Spinal cord (tissue), 10 donors: ENCODE measurements at regions not wholly inside any gene's neighbourhood (a gene's known extent, or its start where the extent isn't known, plus 50 kb on each side); places are given as distances from the start of the nearest gene placed in this dataset. TPM values are rescaled to one million over a fixed set of nuclear protein-coding genes. Genes with fewer than 3 reads are reported as not detected.

Source experiments
- DNase-seq, 6 donors: peaks; one replicate each; pipeline versions ENCODE4 v3.0.0 to v3.0.0-alpha.2; 2013 to 2015; ENCODE audit warnings: low spot score in 6 of 6, low read depth in 4 of 6
- H3K27ac ChIP-seq: one replicate; pipeline ENCODE4 v1.5.1; 2013; ENCODE audit warnings: low read depth, low read length, control low read depth
- H3K27me3 ChIP-seq: one replicate; pipeline ENCODE4 v1.6.1; 2013; ENCODE audit warnings: low read length; ENCODE audit not compliant: control insufficient read depth, insufficient read depth
- H3K36me3 ChIP-seq: one replicate; pipeline ENCODE4 v1.6.1; 2013; ENCODE audit warnings: low read length; ENCODE audit not compliant: control insufficient read depth, insufficient read depth
- H3K4me1 ChIP-seq: one replicate; pipeline ENCODE4 v1.6.1; 2013; ENCODE audit warnings: low read length; ENCODE audit not compliant: control insufficient read depth, insufficient read depth
- H3K4me3 ChIP-seq: one replicate; pipeline ENCODE4 v1.5.1; 2013; ENCODE audit warnings: low read depth, low read length, control low read depth
- H3K9me3 ChIP-seq: one replicate; pipeline ENCODE4 v1.6.1; 2013; ENCODE audit warnings: low read length; ENCODE audit not compliant: control insufficient read depth, insufficient read depth
- WGBS: methylation state at CpG from one replicate; pipeline ENCODE4 v1.1.5; 2013; ENCODE audit warnings: missing lambda C conversion rate; ENCODE audit not compliant: insufficient coverage; 5-methylcytosine and 5-hydroxymethylcytosine counted together
- small RNA-seq: library from RNA; depleted of rRNA; stranded (forward); fragments of <200 nt; gene quantifications from one replicate; pipeline ENCODE3, GENCODE V24; 2014; ENCODE audit warnings: low replicate concordance
- donor health status: healthy.

- Histone ChIP-seq H3K9me3 (no peaks in the 10 kb centered on the region), H3K27ac (no peak overlapping the region), H3K27me3 (no peaks in the 10 kb centered on the region), H3K4me1 (no peaks in the 10 kb centered on the region), H3K36me3 (no peaks in the 10 kb centered on the region), H3K4me3 (no peak overlapping the region)
- WGBS, result 95% methylated on average over 4 of the region's 7 CpGs
- DNase-seq, result no peak
These were observed 83.2 kb upstream of the PBX1 start for GRCh38 chr1:164475834-164476233.

GRCh38 chr1:164477343-164477742 is 81.6 kb upstream of the PBX1 start:
- DNase-seq, result no peak
- no CpG with 5 or more reads among the region's 4 CpGs for WGBS

GRCh38 chr1:164479242-164479641 is 79.7 kb upstream of the PBX1 start:
- no peak for DNase-seq
- no peaks in the 10 kb centered on the region for H3K36me3 ChIP-seq
- H3K4me3 ChIP-seq, result no peak overlapping the region
- no peaks in the 10 kb centered on the region for H3K4me1 ChIP-seq
- H3K27ac ChIP-seq, result no peak overlapping the region
- WGBS, result no CpG with 5 or more reads among the region's 1 CpG
- H3K9me3 ChIP-seq, result no peaks in the 10 kb centered on the region
- H3K27me3 ChIP-seq, result no peaks in the 10 kb centered on the region

More at GRCh38 chr1:164477343-164477742, 81.6 kb upstream of the PBX1 start:
- H3K9me3 ChIP-seq, result no peaks in the 10 kb centered on the region
- H3K4me3 ChIP-seq, result no peak overlapping the region
- H3K27ac ChIP-seq, result no peak overlapping the region
- H3K27me3 ChIP-seq, result no peaks in the 10 kb centered on the region
- H3K4me1 ChIP-seq, result no peaks in the 10 kb centered on the region
- no peaks in the 10 kb centered on the region for H3K36me3 ChIP-seq

GRCh38 chr1:164480285-164480907 is 78.6 kb upstream of the PBX1 start:
- DNase-seq, result no peak
- 100% methylated on average over 1 of the region's 1 CpG for WGBS
- Histone ChIP-seq H3K9me3 (no peaks in the 10 kb centered on the region), H3K4me1 (peaks cover 5% of the 10 kb centered on the region), H3K36me3 (no peaks in the 10 kb centered on the region), H3K27me3 (no peaks in the 10 kb centered on the region), H3K27ac (no peak overlapping the region), H3K4me3 (no peak overlapping the region)

GRCh38 chr1:164495905-164496304 is 63.1 kb upstream of the PBX1 start:
- no peaks in the 10 kb centered on the region for H3K9me3 ChIP-seq
- H3K27me3 ChIP-seq, result no peaks in the 10 kb centered on the region
- no peak overlapping the region for H3K4me3 ChIP-seq
- peak in 1 of 6 donors; percentile 54 for DNase-seq
- no peak overlapping the region for H3K27ac ChIP-seq
- H3K36me3 ChIP-seq, result no peaks in the 10 kb centered on the region
- H3K4me1 ChIP-seq, result no peaks in the 10 kb centered on the region
- WGBS, result 91% methylated on average over 2 of the region's 3 CpGs

- Histone ChIP-seq H3K4me3 (no peak overlapping the region), H3K9me3 (no peaks in the 10 kb centered on the region), H3K27ac (no peak overlapping the region), H3K36me3 (no peaks in the 10 kb centered on the region), H3K4me1 (no peaks in the 10 kb centered on the region), H3K27me3 (no peaks in the 10 kb centered on the region)
- 86% methylated on average over 1 of the region's 2 CpGs for WGBS
- DNase-seq, result no peak
These were observed 60.2 kb upstream of the PBX1 start for GRCh38 chr1:164498792-164499191.

GRCh38 chr1:164504749-164505148 is 54.2 kb upstream of the PBX1 start:
- Histone ChIP-seq H3K4me3 (no peak overlapping the region), H3K27me3 (no peaks in the 10 kb centered on the region), H3K9me3 (no peaks in the 10 kb centered on the region), H3K36me3 (no peaks in the 10 kb centered on the region), H3K27ac (no peak overlapping the region), H3K4me1 (no peaks in the 10 kb centered on the region)
- DNase-seq, result no peak
- no CpG with 5 or more reads among the region's 1 CpG for WGBS

Small RNA genes lying in the stretch of these regions (small RNA-seq; reads per million reads assigned to genes)
- gene RF00012, result 0.06 reads per million
- not detected for gene RNA5SP62
- gene RNA5SP63, result not detected
- gene RNU5F-6P, result not detected
